GM12891 (cell line): ENCODE measurements at regions not wholly inside any gene's neighbourhood (a gene's known extent, or its start where the extent isn't known, plus 50 kb on each side); places are given as distances from the start of the nearest gene placed in this dataset.

Experiments used
- POLR2A ChIP-seq: IDR thresholded peaks from 2 replicates; pipeline ENCODE4 v1.6.1; 2011; ENCODE audit warnings: low read depth, low read length, control low read depth
- TAF1 ChIP-seq: IDR thresholded peaks from 2 replicates; pipeline ENCODE4 v1.6.1; 2011; ENCODE audit warnings: low read depth, low read length, control low read depth

GRCh38 chr10:2037246-2037645 is 299.9 kb upstream of the ADARB2 start:
- no peak for TF ChIP-seq TAF1
- TF ChIP-seq POLR2A = no peak
